ENCODE measurements at regions not wholly inside any gene's neighbourhood (a gene's known extent, or its start where the extent isn't known, plus 50 kb on each side); places are given as distances from the start of the nearest gene placed in this dataset.

Small RNA genes lying in the stretch of these regions (small RNA-seq; reads per million reads assigned to genes)
- gene RF01518: 0 reads per million in 4 donors
- gene RNA5SP358: 4.3 to 10.2 (median 8.1) reads per million in 4 donors
- gene RNA5SP359: 0.23 to 0.48 (median 0.28) reads per million in 4 donors

Data from spleen (tissue), 4 donors.